GM03348 (cell line): ENCODE measurements at regions not wholly inside any gene's neighbourhood (a gene's known extent, or its start where the extent isn't known, plus 50 kb on each side); places are given as distances from the start of the nearest gene placed in this dataset.

Source experiments
- DNase-seq: peaks from one replicate; pipeline ENCODE4 v3.0.0; 2012; ENCODE audit warnings: low spot score

DNA sequence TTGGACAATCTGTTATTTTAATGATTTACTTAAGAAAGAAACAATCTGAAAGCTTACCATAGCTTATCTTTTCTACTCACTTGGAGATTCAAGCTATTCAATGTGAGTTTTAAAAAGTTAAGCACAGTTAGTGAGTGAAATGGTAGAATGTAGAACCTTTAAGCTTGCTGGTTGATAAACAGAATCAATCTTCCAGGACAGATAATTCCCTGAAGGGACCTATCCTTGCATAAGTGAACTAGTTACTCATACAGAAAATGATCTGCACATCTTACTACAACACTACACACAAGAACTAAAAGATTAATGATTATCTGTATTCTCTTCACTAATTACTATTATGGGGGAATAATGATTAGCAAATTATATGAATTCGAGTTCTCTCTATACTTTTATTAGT, 165.6 kb downstream of the PALM2AKAP2 start:
- peak; percentile 11 for DNase-seq

DNA sequence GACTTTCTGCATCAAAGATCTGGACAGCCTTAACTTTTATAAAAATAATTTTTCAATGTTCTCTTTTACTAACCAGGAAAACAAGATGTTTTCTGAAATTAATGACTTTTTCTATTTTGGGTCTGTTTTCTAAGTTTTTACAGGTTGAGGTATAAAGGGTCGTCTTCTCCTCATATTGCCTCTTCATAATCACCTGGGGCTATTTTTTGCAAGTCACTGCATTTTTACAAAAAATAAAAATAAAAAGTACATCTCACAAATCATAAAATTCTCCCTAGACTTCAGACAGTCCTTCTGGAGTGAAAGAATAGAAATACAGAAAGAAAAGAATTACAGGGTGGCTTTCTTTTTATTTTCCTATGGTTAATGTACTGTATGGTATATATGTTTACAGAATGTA, 168.5 kb downstream of the PALM2AKAP2 start:
- DNase-seq = no peak

GRCh38 chr9:109950710-109951443, 170.9 kb downstream of the PALM2AKAP2 start:
- DNase-seq = no peak

DNA sequence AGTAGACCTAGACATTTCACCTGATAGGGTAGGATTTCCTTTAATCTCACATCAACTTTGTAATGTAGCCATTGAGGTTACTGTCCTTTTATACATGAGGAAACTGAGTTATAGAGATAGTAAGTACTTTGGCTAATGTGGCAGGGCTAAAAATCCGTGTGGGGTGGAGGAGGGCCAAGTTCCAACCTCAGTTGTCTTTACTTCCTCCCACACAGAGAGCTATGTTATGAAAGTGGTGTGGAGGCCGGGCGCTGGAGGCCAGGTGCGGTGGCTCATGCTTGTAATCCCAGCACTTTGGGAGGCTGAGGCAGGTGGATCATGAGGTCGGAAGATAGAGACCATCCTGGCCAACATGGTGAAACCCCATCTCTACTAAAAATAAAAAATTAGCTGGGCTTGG, 173.3 kb downstream of the PALM2AKAP2 start:
- no peak for DNase-seq

- DNase-seq = no peak
Observed at GRCh38 chr9:109953813-109954497, 174.0 kb downstream of the PALM2AKAP2 start.

DNA sequence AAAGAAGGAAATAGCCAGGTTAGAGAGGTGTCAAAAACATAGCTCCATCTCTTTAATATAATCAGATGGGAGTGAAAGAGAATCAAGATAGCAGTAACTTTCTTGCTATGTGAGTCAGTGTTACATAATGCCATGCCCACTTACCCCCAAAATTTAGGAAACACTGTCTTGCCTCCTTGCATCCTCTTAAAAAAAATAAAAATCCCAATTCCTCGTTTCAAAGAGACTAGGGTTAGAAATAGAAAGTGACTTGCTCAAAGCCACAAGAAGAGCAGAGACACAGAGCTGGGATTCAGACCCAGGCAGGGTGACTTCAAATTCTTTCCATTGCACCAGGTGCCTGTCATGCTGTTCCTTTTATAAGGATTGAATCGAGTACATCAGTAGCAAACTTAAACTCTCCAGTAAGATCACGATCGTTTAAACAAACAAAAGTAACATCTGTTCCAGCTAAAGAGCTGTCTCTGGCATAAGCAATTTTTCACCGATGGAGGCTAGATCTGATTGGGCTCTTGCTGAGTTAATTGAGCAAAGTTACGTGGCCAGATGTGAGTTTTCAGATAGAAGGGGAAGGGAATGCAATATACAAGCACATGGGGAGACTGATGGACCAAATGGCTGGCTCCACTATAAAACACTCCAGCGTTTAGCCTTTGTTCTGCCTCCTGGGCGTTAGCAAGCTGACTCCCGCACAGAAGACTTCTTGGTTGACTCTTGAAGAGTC, 176.9 kb downstream of the PALM2AKAP2 start:
- DNase-seq = peak; percentile 20

- no peak for DNase-seq
Observed at GRCh38 chr9:109959679-109960078, 179.7 kb downstream of the PALM2AKAP2 start.

GRCh38 chr9:109961626-109962025, 181.6 kb downstream of the PALM2AKAP2 start:
- no peak for DNase-seq

- no peak for DNase-seq
Observed at GRCh38 chr9:109962215-109962614, 182.2 kb downstream of the PALM2AKAP2 start.

GRCh38 chr9:109963079-109963478, 183.1 kb downstream of the PALM2AKAP2 start:
- DNase-seq = no peak

DNA sequence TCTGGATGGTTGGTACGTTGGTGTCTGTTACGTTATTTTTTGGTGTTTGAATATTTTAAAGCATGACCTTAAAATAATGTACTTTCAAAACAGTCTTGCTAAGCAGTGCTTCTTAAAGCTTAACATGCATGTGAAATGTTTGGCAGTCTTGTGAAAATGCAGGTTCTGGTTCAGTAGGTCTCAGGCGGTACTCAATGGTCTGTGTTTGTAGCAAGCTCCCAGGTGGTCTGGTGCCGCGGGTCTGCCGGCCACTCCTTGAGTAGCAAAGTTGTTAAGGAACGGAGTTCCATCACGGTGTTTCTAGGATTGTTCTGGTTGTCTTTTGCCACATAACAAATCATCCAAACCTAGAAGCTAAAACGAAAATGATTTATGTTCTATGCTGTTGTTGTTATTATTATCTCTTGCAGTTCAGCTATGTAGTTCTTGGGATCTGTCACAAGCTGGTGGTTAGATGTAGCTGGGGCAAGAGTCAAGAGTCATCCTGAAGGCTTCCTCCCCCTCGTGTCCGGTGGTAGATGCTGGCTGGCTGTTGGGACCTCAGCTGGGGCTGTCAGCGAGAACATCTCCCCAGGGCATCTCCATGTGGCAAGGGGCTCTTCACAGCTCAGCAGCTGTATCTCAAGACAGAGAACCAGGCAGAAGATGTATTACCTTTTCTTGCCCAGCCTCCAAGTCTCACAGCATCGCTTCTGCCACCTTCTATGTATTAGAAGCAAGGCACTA, 186.8 kb downstream of the PALM2AKAP2 start:
- DNase-seq = no peak

GRCh38 chr9:109967651-109968642, 187.9 kb downstream of the PALM2AKAP2 start:
- no peak for DNase-seq

GRCh38 chr9:109969011-109969410, 189.0 kb downstream of the PALM2AKAP2 start:
- DNase-seq = no peak

DNA sequence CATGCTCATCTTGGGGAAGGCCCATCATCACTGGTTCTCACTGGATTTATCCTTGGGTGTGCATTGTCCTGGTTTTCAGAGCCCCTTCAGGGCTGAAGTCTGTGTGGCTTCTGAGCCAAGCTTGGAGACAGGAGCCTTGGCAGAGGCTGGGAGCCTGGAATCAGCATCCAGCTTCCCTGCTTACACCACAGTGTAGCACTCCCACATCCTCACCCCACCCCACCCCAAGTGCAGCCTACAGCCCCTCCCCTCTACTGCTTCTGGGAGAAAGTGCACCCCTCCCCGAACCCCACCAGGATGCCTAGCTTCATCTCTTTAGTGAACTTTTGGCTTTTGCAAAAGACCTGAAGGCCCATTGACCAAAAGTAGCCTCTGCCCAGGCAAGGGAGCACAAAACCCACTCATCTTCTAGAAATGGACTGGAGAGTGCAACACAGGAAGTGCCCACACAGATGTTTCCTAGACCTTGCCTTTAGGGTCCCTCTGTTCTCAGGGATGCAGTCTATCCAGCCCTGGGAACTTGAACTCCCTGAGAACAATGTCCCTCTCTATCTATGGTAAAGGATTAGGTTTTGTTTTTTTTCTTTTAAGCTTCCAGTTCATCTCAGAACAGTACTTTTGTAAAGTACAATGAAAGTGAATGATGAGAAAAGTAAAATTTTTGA, 189.7 kb downstream of the PALM2AKAP2 start:
- no peak for DNase-seq

DNA sequence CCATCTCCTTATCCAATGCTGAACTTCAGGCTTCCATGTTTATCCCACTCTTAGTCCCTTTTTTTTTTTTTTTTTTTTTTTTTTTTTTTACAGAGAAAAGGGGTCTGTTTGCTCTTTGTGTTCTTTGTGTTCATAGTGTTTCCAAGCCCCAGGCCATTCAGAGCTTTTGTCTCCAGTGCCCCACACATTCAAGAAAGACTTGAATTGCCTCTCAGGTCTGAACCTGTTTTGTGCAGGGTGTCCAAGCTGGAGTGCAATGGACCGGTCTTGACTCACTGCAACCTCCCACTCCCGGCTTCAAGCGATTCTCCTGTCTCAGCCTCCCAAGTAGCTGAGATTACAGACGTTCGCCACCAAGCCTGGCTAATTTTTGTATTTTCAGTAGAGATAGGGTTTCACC, 191.2 kb downstream of the PALM2AKAP2 start:
- no peak for DNase-seq

- DNase-seq = no peak
Observed at GRCh38 chr9:109972026-109972882, 192.3 kb downstream of the PALM2AKAP2 start.

DNA sequence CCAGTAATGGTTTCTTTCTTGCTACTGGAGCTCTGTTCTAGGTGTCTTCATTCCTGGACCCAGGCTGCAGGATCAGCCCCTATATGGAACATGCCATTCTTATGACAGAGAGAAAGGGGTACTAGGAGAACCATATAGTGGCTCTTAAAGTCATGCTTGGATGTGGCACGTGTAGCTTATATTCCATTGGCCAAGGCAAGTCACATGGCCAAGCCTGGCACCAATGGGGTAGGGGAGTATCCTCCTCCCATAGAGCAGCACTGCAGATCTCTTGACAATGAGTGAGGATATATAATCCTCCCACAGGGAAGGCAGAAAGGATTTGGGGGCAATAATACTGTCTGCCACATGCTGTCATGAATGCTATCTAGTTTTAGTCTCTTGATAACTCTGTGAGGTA, 193.3 kb downstream of the PALM2AKAP2 start:
- no peak for DNase-seq

DNA sequence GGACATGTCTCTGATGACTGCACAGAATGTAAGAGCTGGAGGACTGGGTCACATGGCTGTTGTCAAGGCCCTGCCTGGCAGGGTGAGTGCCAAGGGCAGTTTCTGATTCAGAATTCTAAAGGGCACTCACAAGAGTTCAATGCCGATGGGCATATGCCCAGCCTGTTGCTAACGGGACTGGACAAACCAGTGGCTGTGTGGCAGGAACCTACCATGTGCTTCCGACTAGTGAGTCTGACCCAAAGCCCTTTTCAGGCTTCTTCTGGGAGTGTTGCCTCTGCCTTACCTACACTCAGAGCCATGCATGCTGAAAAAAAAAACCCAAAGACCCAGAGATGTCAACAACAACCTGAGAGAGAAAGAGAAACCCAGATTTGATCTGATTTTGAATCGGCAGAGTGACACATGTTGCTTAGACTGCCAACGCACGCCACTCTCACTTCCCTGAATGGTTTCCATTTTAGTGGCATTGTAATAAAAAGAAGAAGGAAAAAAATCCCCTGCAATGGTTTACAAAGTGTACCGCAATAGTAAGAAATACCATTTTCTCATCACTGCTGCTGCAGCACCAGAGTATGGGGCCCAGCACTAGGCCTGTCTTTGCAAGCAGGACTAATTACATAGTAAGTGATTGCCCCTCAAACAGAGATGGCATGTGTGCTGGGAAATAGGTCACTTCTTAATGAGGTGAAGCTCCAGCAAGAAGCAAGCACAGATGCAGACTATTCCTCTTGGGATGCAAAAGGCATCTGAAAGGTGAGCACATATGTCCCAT, 194.3 kb downstream of the PALM2AKAP2 start:
- no peak for DNase-seq

GRCh38 chr9:109974918-109975276, 194.9 kb downstream of the PALM2AKAP2 start:
- DNase-seq = no peak
